ENCODE measurements at regions not wholly inside any gene's neighbourhood (a gene's known extent, or its start where the extent isn't known, plus 50 kb on each side); places are given as distances from the start of the nearest gene placed in this dataset.

- DNase-seq, result no peak
Observed at GRCh38 chr7:33760146-33760545, 145.2 kb upstream of the BMPER start.

- no peak for DNase-seq
Observed at GRCh38 chr7:33760834-33761233, 144.5 kb upstream of the BMPER start.

- DNase-seq, result no peak
Observed at GRCh38 chr7:33761449-33762080, 143.8 kb upstream of the BMPER start.

GRCh38 chr7:33762151-33762910 is 143.0 kb upstream of the BMPER start:
- DNase-seq, result no peak

GRCh38 chr7:33762911-33763306 is 142.4 kb upstream of the BMPER start:
- DNase-seq, result no peak

GRCh38 chr7:33764752-33765451 is 140.4 kb upstream of the BMPER start:
- no peak for DNase-seq

- no peak for DNase-seq
Observed at GRCh38 chr7:33766405-33766804, 138.9 kb upstream of the BMPER start.

- no peak for DNase-seq
Observed at GRCh38 chr7:33769930-33770329, 135.4 kb upstream of the BMPER start.

- DNase-seq, result no peak
Observed at GRCh38 chr7:33770576-33770975, 134.8 kb upstream of the BMPER start.

- no peak for DNase-seq
Observed at GRCh38 chr7:33771422-33771821, 133.9 kb upstream of the BMPER start.

GRCh38 chr7:33773053-33773452 is 132.3 kb upstream of the BMPER start:
- no peak for DNase-seq

- peak; percentile 35 for DNase-seq
Observed at GRCh38 chr7:33774762-33775523, 130.4 kb upstream of the BMPER start.

GRCh38 chr7:33775790-33776189 is 129.5 kb upstream of the BMPER start:
- no peak for DNase-seq

GRCh38 chr7:33776788-33777187 is 128.6 kb upstream of the BMPER start:
- no peak for DNase-seq

- DNase-seq, result no peak
Observed at GRCh38 chr7:33778195-33778594, 127.1 kb upstream of the BMPER start.

GRCh38 chr7:33779216-33779615 is 126.1 kb upstream of the BMPER start:
- DNase-seq, result no peak

GRCh38 chr7:33781167-33781566 is 124.2 kb upstream of the BMPER start:
- DNase-seq, result no peak

GRCh38 chr7:33781796-33782195 is 123.5 kb upstream of the BMPER start:
- DNase-seq, result no peak

- no peak for DNase-seq
Observed at GRCh38 chr7:33784000-33784399, 121.3 kb upstream of the BMPER start.

GRCh38 chr7:33788531-33788930 is 116.8 kb upstream of the BMPER start:
- DNase-seq, result no peak

- DNase-seq, result no peak
Observed at GRCh38 chr7:33789871-33790630, 115.3 kb upstream of the BMPER start.

- DNase-seq, result no peak
Observed at GRCh38 chr7:33790746-33791145, 114.6 kb upstream of the BMPER start.

- DNase-seq, result no peak
Observed at GRCh38 chr7:33792041-33792440, 113.3 kb upstream of the BMPER start.

All from NCI-H1092 (cell line).